H7 (cell line): ENCODE measurements at regions not wholly inside any gene's neighbourhood (a gene's known extent, or its start where the extent isn't known, plus 50 kb on each side); places are given as distances from the start of the nearest gene placed in this dataset.
"Not testable (repeated sequence)": the region's sequence is repeated elsewhere in the genome, so short reads cannot be mapped to it uniquely, and the experiment has no call there.

Source experiments
- DNase-seq: peaks from one replicate; pipeline ENCODE4 v3.0.0; 2012
- H3K27me3 ChIP-seq: 2 replicates; pipeline ENCODE4 v1.6.0; 2011; ENCODE audit warnings: mild to moderate bottlenecking, low read length; ENCODE audit not compliant: control insufficient read depth, insufficient read depth
- H3K36me3 ChIP-seq: replicated peaks from 2 replicates; pipeline ENCODE4 v1.5.1; 2011; ENCODE audit warnings: low read length; ENCODE audit not compliant: control insufficient read depth, insufficient read depth
- H3K4me3 ChIP-seq: 2 replicates; pipeline ENCODE4 v1.5.1; 2011; ENCODE audit warnings: low read depth, mild to moderate bottlenecking, control low read depth, low read length, moderate library complexity; ENCODE audit not compliant: insufficient read depth

GRCh38 chr12:105672121-105672975, 341.9 kb downstream of the C12orf75 start:
- DNase-seq = no peak
- H3K27me3 ChIP-seq = no peaks in the 10 kb centered on the region
- H3K4me3 ChIP-seq = no peak overlapping the region
- no peaks in the 10 kb centered on the region for H3K36me3 ChIP-seq

GRCh38 chr12:105674871-105675699, 344.6 kb downstream of the C12orf75 start:
- Histone ChIP-seq H3K4me3 (no peak overlapping the region), H3K36me3 (no peaks in the 10 kb centered on the region), H3K27me3 (no peaks in the 10 kb centered on the region)
- DNase-seq = no peak

- no peak overlapping the region for H3K4me3 ChIP-seq
- no peak for DNase-seq
- no peaks in the 10 kb centered on the region for H3K27me3 ChIP-seq
- H3K36me3 ChIP-seq = no peaks in the 10 kb centered on the region
Observed at GRCh38 chr12:105676694-105677093, 346.2 kb downstream of the C12orf75 start.

GRCh38 chr12:105677672-105678071, 347.2 kb downstream of the C12orf75 start:
- Histone ChIP-seq H3K36me3 (no peaks in the 10 kb centered on the region), H3K27me3 (no peaks in the 10 kb centered on the region), H3K4me3 (no peak overlapping the region)
- DNase-seq = no peak

GRCh38 chr12:105679982-105680381, 349.5 kb downstream of the C12orf75 start:
- no peaks in the 10 kb centered on the region for H3K27me3 ChIP-seq
- no peak for DNase-seq
- no peak overlapping the region for H3K4me3 ChIP-seq
- H3K36me3 ChIP-seq = no peaks in the 10 kb centered on the region

GRCh38 chr12:105681341-105681740, 350.9 kb downstream of the C12orf75 start:
- no peak for DNase-seq
- Histone ChIP-seq H3K27me3 (no peaks in the 10 kb centered on the region), H3K4me3 (no peak overlapping the region), H3K36me3 (no peaks in the 10 kb centered on the region)

- not testable (repeated sequence) for H3K36me3 ChIP-seq, H3K4me3 ChIP-seq, DNase-seq, H3K27me3 ChIP-seq
Observed at GRCh38 chr12:105682821-105683220, 352.3 kb downstream of the C12orf75 start.

- not testable (repeated sequence) for DNase-seq, H3K36me3 ChIP-seq, H3K4me3 ChIP-seq, H3K27me3 ChIP-seq
Observed at GRCh38 chr12:105683836-105684235, 353.3 kb downstream of the C12orf75 start.

- Histone ChIP-seq H3K27me3 (no peaks in the 10 kb centered on the region), H3K4me3 (no peak overlapping the region), H3K36me3 (no peaks in the 10 kb centered on the region)
- no peak for DNase-seq
Observed at GRCh38 chr12:105698075-105698474, 367.6 kb downstream of the C12orf75 start.

GRCh38 chr12:105699209-105699608, 368.7 kb downstream of the C12orf75 start:
- H3K36me3 ChIP-seq = no peaks in the 10 kb centered on the region
- H3K27me3 ChIP-seq = no peaks in the 10 kb centered on the region
- H3K4me3 ChIP-seq = no peak overlapping the region
- DNase-seq = no peak

- H3K36me3 ChIP-seq = no peaks in the 10 kb centered on the region
- no peak for DNase-seq
- H3K4me3 ChIP-seq = no peak overlapping the region
- H3K27me3 ChIP-seq = no peaks in the 10 kb centered on the region
Observed at GRCh38 chr12:105704787-105705186, 374.3 kb downstream of the C12orf75 start.

- no peak for DNase-seq
- no peak overlapping the region for H3K4me3 ChIP-seq
- no peaks in the 10 kb centered on the region for H3K36me3 ChIP-seq
- no peaks in the 10 kb centered on the region for H3K27me3 ChIP-seq
Observed at GRCh38 chr12:105705235-105705634, 374.7 kb downstream of the C12orf75 start.

GRCh38 chr12:105705765-105706164, 375.3 kb downstream of the C12orf75 start:
- H3K36me3 ChIP-seq = no peaks in the 10 kb centered on the region
- no peak overlapping the region for H3K4me3 ChIP-seq
- DNase-seq = no peak
- no peaks in the 10 kb centered on the region for H3K27me3 ChIP-seq

- no peak overlapping the region for H3K4me3 ChIP-seq
- no peak for DNase-seq
- H3K36me3 ChIP-seq = no peaks in the 10 kb centered on the region
- H3K27me3 ChIP-seq = no peaks in the 10 kb centered on the region
Observed at GRCh38 chr12:105706321-105706972, 376.0 kb downstream of the C12orf75 start.

GRCh38 chr12:105706973-105707334, 376.5 kb downstream of the C12orf75 start:
- H3K4me3 ChIP-seq = no peak overlapping the region
- no peaks in the 10 kb centered on the region for H3K36me3 ChIP-seq
- no peaks in the 10 kb centered on the region for H3K27me3 ChIP-seq
- DNase-seq = no peak
